Mesendoderm (in vitro differentiated cells): ENCODE measurements at regions not wholly inside any gene's neighbourhood (a gene's known extent, or its start where the extent isn't known, plus 50 kb on each side); places are given as distances from the start of the nearest gene placed in this dataset.

Experiments used
- DNase-seq: peaks from one replicate; pipeline ENCODE4 v3.0.0; 2013
- H2AK5ac ChIP-seq: 2 replicates; pipeline ENCODE4 v1.6.1; 2013; ENCODE audit warnings: low read length, inconsistent platforms
- H2BK120ac ChIP-seq: 2 replicates; pipeline ENCODE4 v1.6.1; 2013; ENCODE audit warnings: low read depth, mild to moderate bottlenecking, low read length, moderate library complexity, mixed read lengths
- H2BK15ac ChIP-seq: replicated peaks from 2 replicates; pipeline ENCODE4 v1.6.1; 2013; ENCODE audit warnings: low read depth, mild to moderate bottlenecking, moderate library complexity
- H2BK5ac ChIP-seq: 2 replicates; pipeline ENCODE4 v1.6.1; 2013; ENCODE audit warnings: low read length, inconsistent platforms
- H3K18ac ChIP-seq: 2 replicates; pipeline ENCODE4 v1.6.1; 2013; ENCODE audit warnings: mild to moderate bottlenecking, low read length, mixed read lengths
- H3K23ac ChIP-seq: one replicate; pipeline ENCODE4 v1.6.1; 2013; ENCODE audit warnings: low read length
- H3K27ac ChIP-seq: 2 replicates; pipeline ENCODE4 v1.5.1; 2013; ENCODE audit warnings: low read depth, mild to moderate bottlenecking, inconsistent platforms, low read length, moderate library complexity
- H3K27me3 ChIP-seq: 2 replicates; pipeline ENCODE4 v1.6.1; 2013; ENCODE audit warnings: low read length, control low read depth, mild to moderate bottlenecking, inconsistent platforms; ENCODE audit not compliant: insufficient read depth, poor library complexity
- H3K36me3 ChIP-seq: 2 replicates; pipeline ENCODE4 v1.6.1; 2013; ENCODE audit warnings: low read length, inconsistent platforms; ENCODE audit not compliant: control insufficient read depth, insufficient read depth
- H3K4ac ChIP-seq: one replicate; pipeline ENCODE4 v1.6.1; 2013; ENCODE audit warnings: low read depth, mild to moderate bottlenecking, low read length, moderate library complexity
- H3K4me1 ChIP-seq: 2 replicates; pipeline ENCODE4 v1.6.1; 2013; ENCODE audit warnings: low read depth, low read length, inconsistent platforms; ENCODE audit not compliant: control insufficient read depth
- H3K4me2 ChIP-seq: 2 replicates; pipeline ENCODE4 v1.6.1; 2013; ENCODE audit warnings: low read length
- H3K4me3 ChIP-seq: 2 replicates; pipeline ENCODE4 v1.5.1; 2013; ENCODE audit warnings: mild to moderate bottlenecking, low read length
- H3K56ac ChIP-seq: one replicate; pipeline ENCODE4 v1.6.1; 2013; ENCODE audit warnings: low read length
- H3K79me1 ChIP-seq: 2 replicates; pipeline ENCODE4 v1.6.1; 2013; ENCODE audit warnings: low read length, inconsistent platforms
- H3K79me2 ChIP-seq: 2 replicates; pipeline ENCODE4 v1.6.1; 2013; ENCODE audit warnings: mild to moderate bottlenecking, low read length; ENCODE audit not compliant: control insufficient read depth, insufficient read depth
- H3K9ac ChIP-seq: 2 replicates; pipeline ENCODE4 v1.6.1; 2013; ENCODE audit warnings: low read length, inconsistent platforms
- H4K5ac ChIP-seq: one replicate; pipeline ENCODE4 v1.6.1; 2013; ENCODE audit warnings: low read length
- H4K8ac ChIP-seq: one replicate; pipeline ENCODE4 v1.6.1; 2013; ENCODE audit warnings: low read depth, mild to moderate bottlenecking, control low read depth, low read length, moderate library complexity
- WGBS: extraction: QIAGEN DNeasy Blood & Tissue Kit; methylation state at CpG from one replicate; pipeline ENCODE4 v1.1.7; 2013; ENCODE audit warnings: low lambda C conversion rate, missing lambda C conversion rate; ENCODE audit not compliant: insufficient coverage; ENCODE audit errors: extremely low coverage; 5-methylcytosine and 5-hydroxymethylcytosine counted together

DNA sequence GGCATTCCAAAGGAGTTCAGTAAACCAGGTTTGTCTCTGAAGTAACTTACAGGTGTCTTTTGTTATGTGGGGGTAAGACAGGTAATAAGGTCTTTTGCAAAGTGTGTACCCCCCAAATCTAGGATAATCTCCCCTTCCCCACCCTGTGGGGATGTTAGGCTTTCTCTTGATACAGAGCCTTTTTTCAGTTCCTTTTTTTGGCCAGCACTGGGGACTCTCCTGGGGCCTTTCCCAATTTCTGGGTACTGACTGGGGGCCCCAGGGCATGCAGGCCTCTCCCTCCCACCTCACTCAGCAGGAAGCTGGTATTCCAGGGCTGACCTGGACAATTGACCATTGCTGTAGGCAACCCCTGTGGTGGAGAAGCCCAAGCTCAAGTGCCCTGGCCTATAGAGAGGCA, 84.3 kb upstream of the IRX6 start:
- H3K36me3 ChIP-seq, result no peaks in the 10 kb centered on the region
- H3K9ac ChIP-seq, result no peak overlapping the region
- no peak overlapping the region for H2BK5ac ChIP-seq
- no peak overlapping the region for H3K4ac ChIP-seq
- no peak overlapping the region for H2BK120ac ChIP-seq
- no peak overlapping the region for H4K8ac ChIP-seq
- H2AK5ac ChIP-seq, result no peak overlapping the region
- H3K79me1 ChIP-seq, result no peaks in the 10 kb centered on the region
- no peaks in the 10 kb centered on the region for H3K4me1 ChIP-seq
- no peak for DNase-seq
- no peaks in the 10 kb centered on the region for H3K79me2 ChIP-seq
- no peak overlapping the region for H3K18ac ChIP-seq
- no peak overlapping the region for H3K23ac ChIP-seq
- no peak overlapping the region for H3K27ac ChIP-seq
- no peaks in the 10 kb centered on the region for H3K27me3 ChIP-seq
- H3K56ac ChIP-seq, result no peak overlapping the region
- H3K4me3 ChIP-seq, result no peak overlapping the region
- H2BK15ac ChIP-seq, result no peak overlapping the region
- no peak overlapping the region for H3K4me2 ChIP-seq
- no peak overlapping the region for H4K5ac ChIP-seq

DNA sequence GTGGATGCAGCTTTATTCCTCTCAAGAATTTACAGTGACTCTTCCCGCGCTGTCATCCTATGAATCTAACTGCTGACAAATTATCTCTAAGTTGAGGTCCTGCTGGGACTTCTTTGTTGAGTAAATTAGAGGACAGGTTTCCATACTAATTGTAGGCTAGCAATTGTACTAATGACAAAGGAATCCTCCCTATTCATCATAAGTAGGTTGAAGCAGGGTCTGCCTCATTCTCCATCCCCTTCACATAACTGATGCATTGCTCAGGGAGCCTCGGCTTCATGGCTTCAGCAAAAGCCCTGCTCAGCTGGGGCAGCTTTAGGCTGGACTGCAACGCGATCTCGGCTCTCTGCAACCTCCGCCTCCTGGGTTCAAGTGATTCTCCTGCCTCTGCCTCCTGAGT, 83.1 kb upstream of the IRX6 start:
- no peak overlapping the region for H2AK5ac ChIP-seq
- no peaks in the 10 kb centered on the region for H3K27me3 ChIP-seq

DNA sequence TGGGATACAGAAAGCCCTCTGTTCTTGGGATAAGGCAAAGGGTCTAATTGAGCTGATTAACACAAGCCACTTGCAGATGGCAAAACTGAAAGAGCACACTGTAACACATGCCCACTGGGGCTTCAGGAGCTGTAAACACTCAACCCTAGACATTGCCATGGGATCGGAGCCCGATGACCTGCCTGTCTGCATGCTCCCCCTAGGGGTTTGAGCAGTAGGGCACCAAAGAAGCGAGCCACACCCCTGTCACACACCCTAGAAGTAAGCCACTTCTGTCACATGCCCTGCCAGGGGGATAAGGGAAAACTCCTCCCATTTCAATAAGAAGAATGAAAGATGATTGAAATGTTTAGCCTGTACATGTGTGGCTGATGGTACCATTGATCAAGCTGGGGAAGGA, 81.3 kb upstream of the IRX6 start:
- no peaks in the 10 kb centered on the region for H3K4me1 ChIP-seq
- no peak overlapping the region for H3K4me3 ChIP-seq
- peak; percentile 27 for DNase-seq
- no peak overlapping the region for H3K18ac ChIP-seq
- H3K56ac ChIP-seq, result no peak overlapping the region
- no peak overlapping the region for H2BK5ac ChIP-seq
- no peak overlapping the region for H3K4me2 ChIP-seq
- H2BK120ac ChIP-seq, result no peak overlapping the region
- H2BK15ac ChIP-seq, result no peak overlapping the region
- H3K27ac ChIP-seq, result no peak overlapping the region
- no peak overlapping the region for H4K8ac ChIP-seq
- H3K4ac ChIP-seq, result no peak overlapping the region
- H3K36me3 ChIP-seq, result no peaks in the 10 kb centered on the region
- no peak overlapping the region for H4K5ac ChIP-seq
- H3K9ac ChIP-seq, result no peak overlapping the region
- H3K27me3 ChIP-seq, result no peaks in the 10 kb centered on the region
- no CpG with 5 or more reads among the region's 3 CpGs for WGBS
- no peaks in the 10 kb centered on the region for H3K79me1 ChIP-seq
- H3K23ac ChIP-seq, result no peak overlapping the region
- no peaks in the 10 kb centered on the region for H3K79me2 ChIP-seq
- H2AK5ac ChIP-seq, result no peak overlapping the region

More for the DNA sequence above, 83.1 kb upstream of the IRX6 start:
- DNase-seq, result peak; percentile 35
- no peak overlapping the region for H3K9ac ChIP-seq
- no peak overlapping the region for H4K8ac ChIP-seq
- H3K36me3 ChIP-seq, result no peaks in the 10 kb centered on the region
- H3K56ac ChIP-seq, result no peak overlapping the region
- no peak overlapping the region for H2BK120ac ChIP-seq
- no peak overlapping the region for H3K27ac ChIP-seq
- no peaks in the 10 kb centered on the region for H3K4me1 ChIP-seq
- H3K79me2 ChIP-seq, result no peaks in the 10 kb centered on the region
- H4K5ac ChIP-seq, result no peak overlapping the region
- H3K4ac ChIP-seq, result no peak overlapping the region
- no peak overlapping the region for H3K4me2 ChIP-seq
- H2BK15ac ChIP-seq, result no peak overlapping the region
- no peaks in the 10 kb centered on the region for H3K79me1 ChIP-seq
- no peak overlapping the region for H2BK5ac ChIP-seq
- H3K18ac ChIP-seq, result no peak overlapping the region
- H3K23ac ChIP-seq, result no peak overlapping the region
- WGBS, result no CpG with 5 or more reads among the region's 7 CpGs
- no peak overlapping the region for H3K4me3 ChIP-seq

DNA sequence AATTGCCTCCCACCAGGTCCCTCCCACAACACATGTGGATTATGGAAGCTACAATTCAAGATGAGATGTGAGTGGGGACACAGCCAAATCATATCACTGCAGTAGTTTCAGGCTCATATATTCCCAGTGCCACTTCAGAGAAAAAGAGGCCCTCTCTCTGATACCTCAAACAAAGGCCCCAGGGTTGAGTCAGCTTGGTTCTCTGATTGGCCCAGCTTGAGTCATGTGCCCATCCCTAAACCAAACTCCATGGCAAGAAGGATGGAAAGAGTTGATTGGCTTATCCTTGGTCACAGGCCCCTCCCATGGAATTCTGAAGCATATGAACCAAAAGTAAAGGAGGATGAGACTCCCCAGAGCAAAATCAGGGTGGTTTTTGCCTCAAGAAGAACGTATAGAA, 75.9 kb upstream of the IRX6 start:
- no CpG with 5 or more reads among the region's 1 CpG for WGBS
- no peaks in the 10 kb centered on the region for H3K36me3 ChIP-seq
- H3K79me2 ChIP-seq, result no peaks in the 10 kb centered on the region
- no peak overlapping the region for H4K5ac ChIP-seq
- H3K4me1 ChIP-seq, result no peaks in the 10 kb centered on the region
- H3K27me3 ChIP-seq, result no peaks in the 10 kb centered on the region
- H2BK5ac ChIP-seq, result no peak overlapping the region
- peak overlapping the region; percentile 44 for H3K4ac ChIP-seq
- H2BK120ac ChIP-seq, result no peak overlapping the region
- no peak overlapping the region for H2BK15ac ChIP-seq
- no peaks in the 10 kb centered on the region for H3K79me1 ChIP-seq
- H3K18ac ChIP-seq, result no peak overlapping the region
- no peak overlapping the region for H3K9ac ChIP-seq
- H3K27ac ChIP-seq, result no peak overlapping the region
- DNase-seq, result peak; percentile 13
- H3K23ac ChIP-seq, result no peak overlapping the region
- H3K4me3 ChIP-seq, result no peak overlapping the region
- no peak overlapping the region for H4K8ac ChIP-seq
- H3K4me2 ChIP-seq, result no peak overlapping the region
- H3K56ac ChIP-seq, result no peak overlapping the region
- H2AK5ac ChIP-seq, result no peak overlapping the region

DNA sequence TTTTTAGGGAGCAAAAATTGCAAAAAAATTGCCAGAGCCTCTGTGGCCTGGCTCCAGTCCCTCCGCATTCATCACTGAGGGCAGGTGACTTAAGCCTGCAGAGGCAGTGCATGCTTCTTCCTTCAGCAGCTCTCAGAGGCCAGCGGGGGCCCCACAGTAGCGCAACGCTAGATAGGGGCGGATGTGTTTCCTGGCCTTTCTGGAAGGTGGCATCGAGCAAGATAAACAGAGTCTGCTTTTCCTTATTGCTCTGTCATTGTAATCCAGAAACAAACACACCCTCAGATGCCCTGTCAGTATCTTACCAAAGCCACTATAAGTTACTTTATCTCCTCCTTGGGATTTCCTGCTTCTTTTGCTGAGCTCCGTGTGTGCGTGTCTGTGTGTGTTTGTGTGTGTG, 75.5 kb upstream of the IRX6 start:
- Histone ChIP-seq H3K27ac (no peak overlapping the region), H3K79me2 (no peaks in the 10 kb centered on the region), H3K79me1 (no peaks in the 10 kb centered on the region), H3K4me2 (no peak overlapping the region), H3K36me3 (no peaks in the 10 kb centered on the region), H3K18ac (no peak overlapping the region), H4K5ac (no peak overlapping the region), H3K4me3 (no peak overlapping the region), H2BK5ac (no peak overlapping the region), H4K8ac (no peak overlapping the region), H2AK5ac (no peak overlapping the region), H3K27me3 (no peaks in the 10 kb centered on the region), H2BK120ac (no peak overlapping the region), H3K23ac (no peak overlapping the region), H3K4ac (no peak overlapping the region), H2BK15ac (no peak overlapping the region), H3K9ac (no peak overlapping the region), H3K56ac (no peak overlapping the region), H3K4me1 (no peaks in the 10 kb centered on the region)
- DNase-seq, result peak; percentile 5
- WGBS, result no CpG with 5 or more reads among the region's 8 CpGs

DNA sequence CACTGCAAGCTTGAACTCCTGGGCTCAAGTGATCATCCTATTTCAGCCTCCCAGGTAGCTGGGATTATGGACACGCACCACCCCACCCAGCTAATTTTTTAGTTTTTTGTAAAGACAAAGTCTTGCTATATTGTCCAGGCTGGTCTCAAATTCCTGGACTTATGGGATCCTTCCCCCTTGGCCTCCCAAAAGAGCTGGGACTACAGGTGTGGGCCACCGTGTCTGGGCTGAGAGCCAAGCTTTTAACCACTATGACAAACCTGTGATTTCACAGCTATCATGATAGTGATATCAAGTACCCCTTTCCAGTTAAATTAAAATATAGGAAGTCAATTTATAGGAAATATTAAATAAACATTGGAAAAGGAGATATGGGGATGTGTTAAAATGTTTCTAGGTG, 74.6 kb upstream of the IRX6 start:
- Histone ChIP-seq H3K79me1 (no peaks in the 10 kb centered on the region), H3K4me2 (no peak overlapping the region), H3K4ac (no peak overlapping the region), H4K5ac (no peak overlapping the region), H3K4me3 (no peak overlapping the region), H3K27me3 (no peaks in the 10 kb centered on the region), H2BK5ac (no peak overlapping the region), H4K8ac (no peak overlapping the region), H3K9ac (no peak overlapping the region), H3K23ac (no peak overlapping the region), H3K36me3 (no peaks in the 10 kb centered on the region), H2BK15ac (no peak overlapping the region), H3K27ac (no peak overlapping the region), H3K4me1 (no peaks in the 10 kb centered on the region), H2BK120ac (no peak overlapping the region), H3K79me2 (no peaks in the 10 kb centered on the region), H3K56ac (no peak overlapping the region), H2AK5ac (no peak overlapping the region), H3K18ac (no peak overlapping the region)
- WGBS, result no CpG with 5 or more reads among the region's 2 CpGs
- no peak for DNase-seq
